ENCODE measurements at regions not wholly inside any gene's neighbourhood (a gene's known extent, or its start where the extent isn't known, plus 50 kb on each side); places are given as distances from the start of the nearest gene placed in this dataset.

DNA sequence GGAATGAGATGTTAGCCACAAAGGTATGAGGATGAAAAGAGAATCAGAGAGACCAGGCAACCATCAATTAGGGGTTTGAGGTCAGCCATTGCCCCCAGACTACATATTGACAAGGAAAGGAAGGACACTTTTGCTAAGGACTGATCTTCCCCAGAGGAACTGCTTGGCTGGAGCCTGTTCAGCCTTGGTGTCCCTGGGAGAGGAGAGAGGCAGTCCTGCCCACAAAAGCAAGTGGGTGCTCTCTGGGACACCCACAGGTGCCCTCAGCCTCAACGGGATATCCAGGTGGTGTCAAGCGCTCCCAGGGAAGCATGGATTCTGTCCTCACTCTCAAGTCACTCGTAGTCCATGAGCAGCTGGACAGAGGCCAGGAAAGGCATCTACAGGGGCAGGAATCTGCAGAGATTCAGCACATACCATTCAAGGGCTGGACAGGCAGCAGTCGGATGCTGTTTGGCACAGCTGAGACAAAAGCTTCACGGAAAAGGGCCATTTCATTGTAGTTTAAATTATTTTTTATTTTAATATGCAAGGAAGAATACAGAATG lies 166.2 kb downstream of the UACA start:
- H3K4me1 ChIP-seq (ENCODE audit: control insufficient read depth in 1 of 2, insufficient read depth in 2 of 2, low read length in 2 of 2) = peaks cover 12 to 18% of the 10 kb centered on the region in 2 experiments
- CTCF ChIA-PET = no interaction called here
- H3K4me3 ChIP-seq (replicated peaks in 1 of 2; ENCODE audit: low read depth in 1 of 2, low read length in 2 of 2) = no peak overlapping the region
- H3K9me2 ChIP-seq (ENCODE audit: insufficient read depth) = no peaks in the 10 kb centered on the region
- H2AFZ ChIP-seq (ENCODE audit: low read depth, low read length, poor library complexity, severe bottlenecking) = no peak overlapping the region
- TF ChIP-seq SIN3A (IDR thresholded peaks at IDR 0.05; ENCODE audit: low read depth) (0 out of 2 replicates have a peak, but pooled peaks have one; percentile 10), EZH2 (IDR thresholded peaks at IDR 0.05) (no peak)
- TF ChIP-seq, protein P1, sequence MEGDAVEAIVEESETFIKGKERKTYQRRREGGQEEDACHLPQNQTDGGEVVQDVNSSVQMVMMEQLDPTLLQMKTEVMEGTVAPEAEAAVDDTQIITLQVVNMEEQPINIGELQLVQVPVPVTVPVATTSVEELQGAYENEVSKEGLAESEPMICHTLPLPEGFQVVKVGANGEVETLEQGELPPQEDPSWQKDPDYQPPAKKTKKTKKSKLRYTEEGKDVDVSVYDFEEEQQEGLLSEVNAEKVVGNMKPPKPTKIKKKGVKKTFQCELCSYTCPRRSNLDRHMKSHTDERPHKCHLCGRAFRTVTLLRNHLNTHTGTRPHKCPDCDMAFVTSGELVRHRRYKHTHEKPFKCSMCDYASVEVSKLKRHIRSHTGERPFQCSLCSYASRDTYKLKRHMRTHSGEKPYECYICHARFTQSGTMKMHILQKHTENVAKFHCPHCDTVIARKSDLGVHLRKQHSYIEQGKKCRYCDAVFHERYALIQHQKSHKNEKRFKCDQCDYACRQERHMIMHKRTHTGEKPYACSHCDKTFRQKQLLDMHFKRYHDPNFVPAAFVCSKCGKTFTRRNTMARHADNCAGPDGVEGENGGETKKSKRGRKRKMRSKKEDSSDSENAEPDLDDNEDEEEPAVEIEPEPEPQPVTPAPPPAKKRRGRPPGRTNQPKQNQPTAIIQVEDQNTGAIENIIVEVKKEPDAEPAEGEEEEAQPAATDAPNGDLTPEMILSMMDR (IDR thresholded peaks at IDR 0.05 in 2 of 3, conservative IDR thresholded peaks at IDR 0.05 in 1 of 3; ENCODE audit: borderline replicate concordance in 1 of 3, insufficient read depth in 1 of 3, low read depth in 2 of 3, low read length in 2 of 3) = no peak
- peak overlapping the region; percentile 47 for H3K4me2 ChIP-seq (ENCODE audit: low read length)
- H3K36me3 ChIP-seq (ENCODE audit: control insufficient read depth in 1 of 2, insufficient read depth in 2 of 2, low read length in 2 of 2) = no peaks in the 10 kb centered on the region
- H4K20me1 ChIP-seq (ENCODE audit: insufficient read depth) = no peaks in the 10 kb centered on the region
- no TSS peak for BruUV-seq (replicated peaks)
- DNase-seq (ENCODE audit: low read depth, low spot score) (no peak), ATAC-seq (peak; percentile 50)
- intact Hi-C loops (cut with micrococcal nuclease) = no loop called here
- H3K9ac ChIP-seq (ENCODE audit: low read length) = no peak overlapping the region
- RAD21 ChIA-PET (ENCODE audit: low non-redundant PET in 1 of 2, low total read pairs in 2 of 2, uncharacterized antibody in 2 of 2, unreplicated experiment in 2 of 2) = no interaction called here
- H3K27me3 ChIP-seq (ENCODE audit: insufficient read depth, low read length) = no peaks in the 10 kb centered on the region
- POLR2A ChIA-PET = no interaction called here
- H3K27ac ChIP-seq (ENCODE audit: low read depth, low read length) = no peak overlapping the region
- peaks cover 4 to 5% of the 10 kb centered on the region in 2 experiments; a peak in 1 of 4 replicates for H3K9me3 ChIP-seq (ENCODE audit: control insufficient read depth in 1 of 2, insufficient read depth in 1 of 2, low read depth in 1 of 2, low read length in 2 of 2)
- no peaks in the 10 kb centered on the region for H3K79me2 ChIP-seq (ENCODE audit: insufficient read depth, low read length)

DNA sequence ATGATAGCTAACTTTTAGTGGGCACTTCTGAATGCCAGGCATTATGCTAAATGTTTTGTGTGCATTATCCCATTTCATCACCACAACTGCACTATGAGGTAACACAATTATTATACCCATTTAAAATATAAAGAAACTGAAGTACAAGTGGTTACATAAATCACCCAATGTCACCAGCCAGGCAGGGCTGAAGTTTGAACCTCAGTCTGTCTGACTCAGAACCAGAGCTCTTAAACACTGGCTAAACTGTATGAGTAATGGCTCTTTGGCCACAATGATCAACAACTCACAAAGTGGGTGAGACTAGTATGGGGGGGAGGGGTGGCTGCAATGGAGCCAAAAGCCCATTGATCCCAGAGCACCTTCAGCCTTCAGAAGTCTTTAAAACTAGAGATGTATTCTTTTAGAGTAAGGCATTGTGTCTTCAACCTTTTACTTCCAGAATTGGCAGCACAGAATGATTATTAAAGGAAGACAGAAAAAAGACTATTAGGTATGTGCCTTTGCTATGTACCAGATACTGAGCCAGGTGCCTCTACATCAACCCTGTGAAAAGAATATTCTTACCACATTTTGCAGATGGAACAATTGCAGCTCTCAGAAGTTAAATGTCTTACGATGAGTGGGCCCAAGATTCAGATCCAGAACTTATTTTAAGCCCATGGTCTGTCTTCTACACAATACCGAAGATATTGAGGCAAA lies 166.9 kb downstream of the UACA start:
- CTCF ChIA-PET = interaction anchor here (1.1 to 1.3 kb wide), 2 partner anchors 11 to 27 kb away, joined by 3 to 4 read pairs; no protein-coding TSS in a partner anchor
- Histone ChIP-seq H3K4me3 (replicated peaks in 1 of 2; ENCODE audit: low read depth in 1 of 2, low read length in 2 of 2) (no peak overlapping the region), H4K20me1 (ENCODE audit: insufficient read depth) (no peaks in the 10 kb centered on the region), H3K27ac (ENCODE audit: low read depth, low read length) (no peak overlapping the region), H3K27me3 (ENCODE audit: insufficient read depth, low read length) (no peaks in the 10 kb centered on the region), H3K36me3 (ENCODE audit: control insufficient read depth in 1 of 2, insufficient read depth in 2 of 2, low read length in 2 of 2) (no peaks in the 10 kb centered on the region), H3K9ac (ENCODE audit: low read length) (no peak overlapping the region), H3K4me1 (ENCODE audit: control insufficient read depth in 1 of 2, insufficient read depth in 2 of 2, low read length in 2 of 2) (peaks cover 12 to 18% of the 10 kb centered on the region in 2 experiments), H3K4me2 (ENCODE audit: low read length) (peak overlapping the region; percentile 47), H3K79me2 (ENCODE audit: insufficient read depth, low read length) (no peaks in the 10 kb centered on the region), H2AFZ (ENCODE audit: low read depth, low read length, poor library complexity, severe bottlenecking) (no peak overlapping the region), H3K9me3 (ENCODE audit: control insufficient read depth in 1 of 2, insufficient read depth in 1 of 2, low read depth in 1 of 2, low read length in 2 of 2) (peaks cover 4 to 5% of the 10 kb centered on the region in 2 experiments; a peak in 1 of 4 replicates), H3K9me2 (ENCODE audit: insufficient read depth) (no peaks in the 10 kb centered on the region)
- peak; percentile 97 for ATAC-seq
- peak; percentile 71 for DNase-seq (ENCODE audit: low read depth, low spot score)
- POLR2A ChIA-PET = interaction anchor here (1.0 kb wide), 1 partner anchor 10 kb away, joined by 4 read pairs; no protein-coding TSS in a partner anchor
- intact Hi-C loops (cut with micrococcal nuclease) = no loop called here
- BruUV-seq (replicated peaks) = no TSS peak
- RAD21 ChIA-PET (ENCODE audit: low non-redundant PET in 1 of 2, low total read pairs in 2 of 2, uncharacterized antibody in 2 of 2, unreplicated experiment in 2 of 2) = no interaction called here
- TF ChIP-seq SRF (IDR thresholded peaks at IDR 0.05; ENCODE audit: low read depth) (no peak; the same call in 1 of the 2 replicates), ELF1 (IDR thresholded peaks at IDR 0.05; ENCODE audit: borderline replicate concordance, low read depth) (no peak), RAD21 (IDR thresholded peaks at IDR 0.05; ENCODE audit: low read depth) (0 out of 2 replicates have a peak, but pooled peaks have one; percentile 8), SP1 (IDR thresholded peaks at IDR 0.05; ENCODE audit: low read depth) (peak; percentile 44; the same call in 1 of the 2 replicates), FOSL1 (IDR thresholded peaks at IDR 0.05; ENCODE audit: low read depth) (peak; percentile 68; the same call in 1 of the 2 replicates), JUND (IDR thresholded peaks at IDR 0.05) (peak; percentile 58)
- TF ChIP-seq, protein P2, sequence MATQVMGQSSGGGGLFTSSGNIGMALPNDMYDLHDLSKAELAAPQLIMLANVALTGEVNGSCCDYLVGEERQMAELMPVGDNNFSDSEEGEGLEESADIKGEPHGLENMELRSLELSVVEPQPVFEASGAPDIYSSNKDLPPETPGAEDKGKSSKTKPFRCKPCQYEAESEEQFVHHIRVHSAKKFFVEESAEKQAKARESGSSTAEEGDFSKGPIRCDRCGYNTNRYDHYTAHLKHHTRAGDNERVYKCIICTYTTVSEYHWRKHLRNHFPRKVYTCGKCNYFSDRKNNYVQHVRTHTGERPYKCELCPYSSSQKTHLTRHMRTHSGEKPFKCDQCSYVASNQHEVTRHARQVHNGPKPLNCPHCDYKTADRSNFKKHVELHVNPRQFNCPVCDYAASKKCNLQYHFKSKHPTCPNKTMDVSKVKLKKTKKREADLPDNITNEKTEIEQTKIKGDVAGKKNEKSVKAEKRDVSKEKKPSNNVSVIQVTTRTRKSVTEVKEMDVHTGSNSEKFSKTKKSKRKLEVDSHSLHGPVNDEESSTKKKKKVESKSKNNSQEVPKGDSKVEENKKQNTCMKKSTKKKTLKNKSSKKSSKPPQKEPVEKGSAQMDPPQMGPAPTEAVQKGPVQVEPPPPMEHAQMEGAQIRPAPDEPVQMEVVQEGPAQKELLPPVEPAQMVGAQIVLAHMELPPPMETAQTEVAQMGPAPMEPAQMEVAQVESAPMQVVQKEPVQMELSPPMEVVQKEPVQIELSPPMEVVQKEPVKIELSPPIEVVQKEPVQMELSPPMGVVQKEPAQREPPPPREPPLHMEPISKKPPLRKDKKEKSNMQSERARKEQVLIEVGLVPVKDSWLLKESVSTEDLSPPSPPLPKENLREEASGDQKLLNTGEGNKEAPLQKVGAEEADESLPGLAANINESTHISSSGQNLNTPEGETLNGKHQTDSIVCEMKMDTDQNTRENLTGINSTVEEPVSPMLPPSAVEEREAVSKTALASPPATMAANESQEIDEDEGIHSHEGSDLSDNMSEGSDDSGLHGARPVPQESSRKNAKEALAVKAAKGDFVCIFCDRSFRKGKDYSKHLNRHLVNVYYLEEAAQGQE (IDR thresholded peaks at IDR 0.05; ENCODE audit: low read depth) = no peak
- TF ChIP-seq, protein P1 (IDR thresholded peaks at IDR 0.05 in 2 of 3, conservative IDR thresholded peaks at IDR 0.05 in 1 of 3; ENCODE audit: borderline replicate concordance in 1 of 3, insufficient read depth in 1 of 3, low read depth in 2 of 3, low read length in 2 of 3) = no peak
